ENCODE measurements at regions not wholly inside any gene's neighbourhood (a gene's known extent, or its start where the extent isn't known, plus 50 kb on each side); places are given as distances from the start of the nearest gene placed in this dataset.

DNA sequence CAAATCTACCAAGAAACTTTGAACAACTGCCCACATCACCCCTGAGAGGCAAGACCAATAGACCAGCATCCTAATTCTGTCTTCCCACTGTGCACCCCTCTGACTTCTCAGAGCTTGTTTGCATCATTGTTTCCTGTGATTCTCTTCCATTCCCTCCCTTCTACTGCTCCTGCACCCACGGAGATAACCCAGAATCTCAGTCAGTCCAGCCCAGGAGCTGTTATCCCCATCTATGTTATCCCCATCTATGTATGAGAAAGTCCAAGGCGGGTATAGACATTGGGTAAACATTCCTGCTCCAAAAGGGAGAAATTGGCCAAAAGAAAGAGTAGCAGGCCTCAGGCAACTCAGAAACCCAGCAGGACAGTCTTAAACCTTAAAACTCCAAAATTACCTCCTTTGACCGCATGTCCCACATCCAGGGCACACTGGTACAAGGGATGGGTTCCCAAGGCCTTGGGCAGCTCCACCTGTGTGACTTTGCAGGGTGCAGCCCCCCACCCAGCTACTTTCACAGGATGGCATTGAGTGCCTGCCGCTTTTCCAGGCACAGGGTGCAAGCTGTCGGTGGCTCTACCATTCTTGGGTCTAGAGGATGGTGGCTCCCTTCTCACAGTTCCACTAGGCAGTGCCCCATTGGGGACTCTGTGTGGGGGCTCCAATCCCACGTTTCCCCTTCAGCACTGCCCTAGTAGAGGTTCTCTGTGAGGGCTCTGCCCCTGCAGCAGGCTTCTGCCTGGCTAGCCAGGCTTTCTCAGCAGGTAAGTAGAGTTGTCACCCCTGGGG is 414.8 kb downstream of the NPHP4 start:
- no peak for DNase-seq (ENCODE audit: low read depth in 4 of 4, low spot score in 3 of 4)

DNA sequence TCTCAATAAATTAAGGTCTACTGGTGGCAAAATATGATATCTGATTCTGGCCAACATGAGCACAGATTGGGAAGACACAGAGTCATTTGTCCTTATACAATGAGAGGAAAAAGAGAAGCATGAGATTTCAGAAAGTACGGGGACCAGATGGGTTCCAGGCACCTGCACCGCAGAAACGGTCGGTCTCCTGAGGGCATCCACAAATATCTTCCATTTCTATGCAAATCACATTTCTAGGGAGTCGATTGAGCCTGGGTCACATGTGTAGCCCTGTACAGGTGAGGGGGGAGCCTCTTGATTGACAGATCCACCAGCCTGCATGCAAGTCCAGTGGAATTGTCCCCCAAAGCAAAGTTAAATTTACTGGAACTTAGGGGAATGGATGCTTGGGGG is 415.6 kb downstream of the NPHP4 start:
- DNase-seq (ENCODE audit: low read depth in 4 of 4, low spot score in 3 of 4): no peak

DNA sequence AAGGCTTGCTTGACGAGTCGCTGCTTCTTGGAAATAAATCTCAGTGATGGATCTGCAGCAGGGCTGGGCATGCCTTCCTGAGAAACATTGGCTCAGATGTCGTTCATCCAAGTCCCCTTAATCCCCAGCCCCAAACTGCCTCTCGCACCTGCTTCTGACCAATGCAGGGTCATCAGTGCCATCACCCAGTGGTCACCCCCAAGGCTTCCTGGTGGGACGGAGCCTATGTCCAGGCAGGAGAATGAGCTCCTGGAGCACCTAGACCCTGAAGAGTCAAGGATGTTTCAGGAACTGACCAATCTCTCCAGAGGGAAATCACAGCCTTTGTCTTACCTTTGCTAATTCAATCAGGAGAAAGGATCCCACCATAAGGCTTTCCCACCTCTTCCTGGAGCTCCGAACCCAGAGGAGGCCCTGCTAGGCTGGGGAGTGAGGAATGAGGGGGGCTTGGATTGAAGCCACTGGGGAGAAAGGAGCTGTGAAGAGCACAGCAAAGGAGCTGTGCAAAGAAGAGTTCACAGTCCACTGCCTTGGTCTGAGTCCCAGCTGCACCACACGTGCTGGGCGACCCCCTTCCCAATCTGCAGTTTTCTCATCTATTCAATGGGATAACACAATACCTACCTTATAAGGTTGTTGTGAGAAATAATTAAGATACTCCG is 416.1 kb downstream of the NPHP4 start:
- no peak for DNase-seq (ENCODE audit: low read depth in 4 of 4, low spot score in 3 of 4)

DNA sequence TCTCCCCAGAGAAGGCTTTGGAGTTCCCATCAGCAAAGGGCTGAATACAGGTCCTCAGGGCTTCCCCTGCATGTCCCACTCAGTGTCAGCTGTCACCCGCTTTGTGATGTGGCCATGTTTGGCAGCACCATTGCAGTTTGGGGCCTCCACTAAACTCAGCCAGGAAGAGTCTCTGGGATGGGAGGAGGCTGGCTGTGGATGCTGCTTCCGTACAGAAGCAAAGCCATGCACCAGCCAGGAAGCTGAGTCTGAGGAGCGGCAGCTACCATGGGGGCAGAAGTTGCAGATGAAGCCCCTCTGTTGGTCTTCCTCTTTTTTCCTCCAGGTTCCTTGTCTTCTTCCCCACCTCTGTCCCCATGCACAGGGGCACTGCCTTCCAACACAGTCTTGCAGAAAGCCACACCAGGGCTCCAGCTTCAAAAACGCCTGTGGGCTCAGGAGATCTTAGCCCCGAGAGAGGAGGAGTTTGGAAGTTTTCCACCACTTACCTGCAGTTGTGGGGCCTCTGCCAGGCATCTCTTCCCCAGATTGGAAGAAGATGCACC is 416.8 kb downstream of the NPHP4 start:
- DNase-seq (ENCODE audit: low read depth in 4 of 4, low spot score in 3 of 4): no peak

DNA sequence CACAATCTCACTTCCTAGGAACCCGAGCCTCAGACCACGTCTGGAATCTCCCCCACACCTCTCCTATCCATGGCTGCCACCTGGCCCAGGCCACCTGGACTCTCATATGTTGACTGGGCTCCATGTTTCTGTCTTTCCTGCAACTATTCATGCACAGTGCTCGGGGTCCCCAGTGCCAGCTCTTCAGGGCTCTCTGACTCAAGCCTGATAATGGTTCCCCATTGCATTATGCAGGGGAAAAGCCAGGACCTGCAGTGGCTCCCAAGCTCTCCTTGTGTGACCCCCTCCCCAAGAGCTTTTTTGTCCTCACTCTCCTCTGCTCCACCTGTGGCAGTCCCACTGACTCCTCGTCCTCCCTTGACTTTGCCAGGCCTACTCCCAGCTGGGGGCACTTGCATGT is 417.6 kb downstream of the NPHP4 start:
- no peak for DNase-seq (ENCODE audit: low read depth in 4 of 4, low spot score in 3 of 4)

DNA sequence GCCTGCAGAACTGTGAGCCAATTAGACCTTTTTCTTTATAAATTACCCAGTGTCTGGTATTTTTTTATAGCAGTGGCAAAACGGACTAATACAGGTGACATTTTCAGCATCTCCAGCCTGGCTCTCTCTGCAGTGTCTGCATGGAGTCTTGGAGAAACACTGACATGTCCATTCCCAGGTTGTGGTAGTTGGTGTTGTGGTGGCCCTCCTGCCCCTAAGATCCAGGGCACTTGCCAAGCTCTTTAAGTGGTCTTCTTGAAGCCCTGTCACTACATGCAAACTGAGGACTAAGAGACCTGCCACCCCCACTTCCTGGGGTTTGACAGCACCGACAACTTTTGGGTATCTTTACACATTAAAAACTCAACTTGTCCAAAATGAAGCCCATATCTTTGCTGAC is 419.4 kb downstream of the NPHP4 start:
- no peak for DNase-seq (ENCODE audit: low read depth in 4 of 4, low spot score in 3 of 4)

DNA sequence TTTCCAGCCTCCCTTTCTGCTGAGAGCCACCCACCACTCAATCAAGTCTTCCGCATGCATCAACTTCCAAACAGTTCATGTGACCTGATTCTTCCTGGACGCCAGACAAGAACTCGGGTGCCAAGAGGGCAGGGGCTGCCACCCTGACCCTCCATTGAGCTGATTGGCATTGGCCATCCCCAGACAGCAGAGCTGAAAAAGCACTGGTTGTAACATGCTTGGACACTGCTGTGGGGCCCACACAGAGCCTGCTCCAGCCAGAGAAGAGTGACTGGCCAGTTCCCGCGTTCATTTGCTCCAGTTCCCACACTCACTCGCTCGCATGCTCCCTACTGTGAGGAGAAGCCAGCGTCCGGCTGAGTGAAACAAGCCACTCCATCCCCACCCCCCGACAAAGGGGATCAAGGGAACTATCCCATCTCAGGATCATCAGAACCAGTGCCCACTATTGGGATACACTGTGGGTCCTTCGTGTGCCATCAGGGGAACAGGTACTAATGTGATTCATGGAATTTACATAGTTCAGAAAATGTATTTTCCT is 420.3 kb downstream of the NPHP4 start:
- DNase-seq (ENCODE audit: low read depth in 4 of 4, low spot score in 3 of 4): no peak

DNA sequence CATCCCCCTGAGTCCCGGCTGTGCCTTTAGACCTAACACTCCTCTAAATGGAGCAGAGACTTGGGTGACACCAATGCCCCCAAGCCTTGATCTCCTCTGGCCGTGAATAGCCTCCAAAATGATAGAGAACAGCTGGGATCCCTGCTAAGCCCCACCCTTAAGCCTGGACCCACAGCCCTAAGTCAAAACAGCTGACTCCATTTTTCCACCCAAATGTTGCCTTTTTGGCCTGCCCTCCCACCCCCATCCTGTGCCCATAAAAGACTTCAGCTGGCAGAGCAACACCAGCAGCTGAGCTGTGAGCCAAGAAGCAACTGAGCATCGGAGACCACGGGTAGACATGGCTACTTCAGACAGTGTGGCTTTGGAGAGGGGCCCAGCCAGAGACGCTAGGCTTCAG is 420.8 kb downstream of the NPHP4 start:
- no peak for DNase-seq (ENCODE audit: low read depth in 4 of 4, low spot score in 3 of 4)

DNA sequence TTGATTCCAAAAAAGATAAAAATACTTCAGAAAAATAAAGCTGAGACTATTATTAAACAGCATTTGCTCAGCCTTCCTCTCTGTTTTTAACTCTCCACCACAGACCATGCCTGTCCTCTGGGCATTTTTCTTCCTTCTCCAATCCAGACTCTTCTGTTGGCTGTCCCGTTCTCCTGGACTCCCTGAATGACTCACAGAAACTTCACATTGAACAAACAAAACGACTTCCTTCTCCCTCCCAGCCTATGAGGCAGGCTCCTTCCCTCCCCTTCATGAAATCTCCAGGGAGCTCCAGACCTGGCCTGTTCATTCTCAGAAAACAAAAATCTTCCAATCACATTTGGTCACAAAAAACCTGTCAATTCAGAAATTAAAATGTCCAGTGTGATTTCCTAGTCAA is 421.3 kb downstream of the NPHP4 start:
- no peak for DNase-seq (ENCODE audit: low read depth in 4 of 4, low spot score in 3 of 4)

DNA sequence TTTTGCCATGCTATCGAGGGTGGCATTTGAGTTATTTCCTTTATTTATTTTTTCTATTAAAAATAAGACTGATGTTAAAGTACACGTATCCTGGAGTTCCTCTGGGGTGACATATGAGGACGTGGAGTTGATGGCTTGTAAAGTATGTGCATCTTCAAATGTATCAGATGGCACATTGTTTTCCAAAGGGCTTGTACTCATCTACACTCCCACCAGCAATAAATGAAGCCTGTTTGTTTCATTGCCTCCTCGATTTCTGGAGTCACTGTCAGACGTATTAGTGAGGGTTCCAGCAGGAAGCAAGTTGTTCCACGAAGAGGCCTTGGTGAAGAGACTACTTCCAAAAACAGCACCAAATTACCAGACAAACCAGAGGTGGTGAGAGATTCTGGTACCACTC is 423.9 kb downstream of the NPHP4 start:
- DNase-seq (ENCODE audit: low read depth in 4 of 4, low spot score in 3 of 4): peak in 1 of 4 donors; percentile 21

DNA sequence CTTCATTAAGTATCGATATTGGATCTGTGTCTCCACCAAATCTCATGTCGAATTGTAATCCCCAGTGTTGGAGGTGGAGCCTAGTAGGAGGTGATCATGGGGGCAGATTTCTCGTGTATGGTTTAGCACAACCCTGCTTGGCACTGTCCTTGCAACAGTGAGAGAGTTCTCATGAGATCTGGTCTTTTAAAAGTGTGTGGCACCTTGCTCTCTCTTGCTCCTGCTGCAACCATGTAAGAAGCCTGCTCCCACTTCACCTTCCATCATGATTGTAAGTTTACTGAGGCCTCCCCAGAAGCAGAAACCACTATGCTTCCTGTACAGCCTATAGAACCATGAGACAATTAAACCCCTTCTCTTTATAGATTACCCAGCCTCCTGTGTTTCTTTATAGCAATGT is 424.4 kb downstream of the NPHP4 start:
- DNase-seq (ENCODE audit: low read depth in 4 of 4, low spot score in 3 of 4): no peak

DNA sequence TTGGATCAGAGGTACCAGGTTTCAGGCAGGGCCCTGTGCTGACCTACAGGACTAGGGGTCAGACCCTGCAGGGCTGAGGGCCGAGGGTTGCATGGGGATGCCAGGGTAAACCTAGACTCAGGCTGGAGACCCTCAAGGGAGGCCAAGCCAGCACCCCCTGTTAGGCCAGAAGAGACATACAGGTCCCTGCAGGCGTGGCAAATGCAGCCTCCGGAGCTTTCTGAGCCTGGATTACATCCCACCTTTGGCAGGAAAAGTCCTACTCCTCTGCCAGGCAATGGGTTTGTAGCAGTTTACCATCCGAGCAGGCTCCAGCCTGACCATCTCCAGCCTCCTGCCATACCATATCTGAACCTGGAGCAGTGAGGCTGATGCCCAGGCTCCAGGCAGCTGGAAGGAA is 425.3 kb downstream of the NPHP4 start:
- no peak for DNase-seq (ENCODE audit: low read depth in 4 of 4, low spot score in 3 of 4)

DNA sequence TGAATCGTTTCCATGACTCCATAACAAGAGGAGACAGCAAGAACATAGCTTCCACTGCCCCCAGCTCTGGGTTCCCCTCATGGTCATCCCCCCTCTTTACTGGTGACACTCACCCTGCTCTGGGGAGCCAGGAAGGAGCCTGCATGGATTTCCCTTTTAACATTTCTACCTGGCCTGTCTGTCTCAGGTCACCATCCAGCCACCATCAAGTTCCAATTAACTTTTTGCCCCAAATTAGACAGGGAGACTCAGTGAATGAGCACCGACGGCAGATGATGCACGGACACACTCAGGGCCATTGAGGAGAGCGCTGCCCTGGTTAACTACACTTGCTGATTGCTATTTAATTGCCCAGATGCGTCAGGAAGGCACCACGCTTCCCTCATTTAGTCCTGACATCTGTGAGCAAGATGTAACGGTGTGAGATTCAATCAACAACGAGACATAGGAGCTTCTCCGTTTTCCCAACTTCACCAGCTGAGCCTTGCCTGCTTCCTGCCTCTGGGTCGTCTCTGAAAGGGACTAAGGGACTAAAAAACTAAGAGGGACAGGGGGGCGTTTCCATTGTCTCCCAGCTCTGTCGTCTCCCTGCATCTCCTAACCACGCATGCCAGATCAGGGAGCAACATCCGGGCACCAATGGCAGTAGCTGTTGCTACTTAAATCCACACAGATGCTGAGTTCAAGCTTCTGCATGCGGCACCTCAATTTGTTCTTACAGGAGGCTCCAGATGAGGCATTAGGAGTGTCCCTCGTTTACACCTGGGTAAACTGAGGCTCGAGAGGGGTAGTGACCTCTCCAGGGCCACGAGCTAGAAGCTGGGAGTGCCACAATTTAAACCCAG is 426.7 kb downstream of the NPHP4 start:
- no peak for DNase-seq (ENCODE audit: low read depth in 4 of 4, low spot score in 3 of 4)

DNA sequence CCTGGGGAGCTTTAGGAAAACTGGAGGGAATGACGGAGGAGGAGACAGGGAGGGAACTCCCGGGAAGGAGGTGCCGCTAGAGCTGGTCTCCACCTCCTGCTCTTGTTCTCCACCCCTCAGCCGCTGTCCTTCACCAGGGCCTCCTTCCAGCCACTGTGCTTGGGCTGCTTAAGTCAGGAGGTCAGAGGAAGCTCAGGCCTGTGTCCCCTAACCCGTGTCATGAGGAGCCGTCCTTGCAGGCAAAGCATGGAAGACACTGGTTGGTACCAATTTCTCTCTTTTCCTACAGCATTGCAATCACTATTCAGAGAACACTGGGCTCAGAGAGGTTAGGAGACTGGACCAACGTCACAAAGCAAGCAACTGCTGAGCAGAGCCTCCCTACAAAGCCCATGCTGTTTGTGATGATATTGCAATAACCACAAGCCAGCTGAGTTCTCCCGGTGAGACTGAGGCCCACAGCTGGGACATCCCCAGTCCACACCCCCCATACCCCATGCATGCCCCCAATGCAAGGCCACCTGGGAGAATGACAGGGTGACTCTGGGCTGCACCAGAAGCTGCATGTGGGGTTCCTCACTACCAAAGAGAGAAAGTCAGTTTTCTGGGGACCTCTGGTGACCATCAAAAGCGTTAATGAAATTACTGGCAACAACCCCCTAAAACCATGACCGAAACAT is 427.5 kb downstream of the NPHP4 start:
- DNase-seq (ENCODE audit: low read depth in 4 of 4, low spot score in 3 of 4): no peak

DNA sequence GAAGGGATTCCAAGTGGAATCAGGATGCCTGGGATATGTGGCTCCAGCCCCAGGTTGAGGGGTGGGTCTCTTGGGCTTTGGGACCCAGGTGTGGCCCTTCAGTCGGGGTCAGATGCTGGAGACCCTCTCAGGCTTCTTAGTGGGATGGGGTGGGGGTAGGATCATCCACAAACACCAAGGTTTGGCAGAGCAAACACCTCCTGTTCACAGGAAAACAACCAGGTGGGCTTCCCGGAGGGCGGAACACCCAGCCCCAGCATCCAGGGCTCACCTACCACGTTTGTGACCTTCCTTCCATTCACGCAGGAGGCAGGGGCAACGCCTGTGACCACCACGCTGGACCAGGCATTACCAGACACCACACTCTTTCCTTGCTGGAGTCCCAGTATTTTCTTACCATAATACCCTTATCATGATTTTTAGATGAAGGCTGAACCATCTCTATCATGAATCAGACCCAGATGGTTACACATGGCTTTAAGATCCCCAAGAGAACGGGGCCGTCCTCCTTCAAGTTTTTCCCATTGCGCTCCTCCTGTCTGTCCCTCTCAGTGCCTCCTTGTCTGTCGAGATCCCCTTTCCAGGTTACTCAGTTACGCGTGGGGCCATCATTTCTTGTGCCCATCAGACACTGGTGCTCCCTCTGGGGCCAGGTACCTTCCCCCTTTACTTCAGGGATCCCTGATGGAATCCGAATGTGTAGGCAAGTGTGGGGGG is 428.2 kb downstream of the NPHP4 start:
- no peak for DNase-seq (ENCODE audit: low read depth in 4 of 4, low spot score in 3 of 4)

DNA sequence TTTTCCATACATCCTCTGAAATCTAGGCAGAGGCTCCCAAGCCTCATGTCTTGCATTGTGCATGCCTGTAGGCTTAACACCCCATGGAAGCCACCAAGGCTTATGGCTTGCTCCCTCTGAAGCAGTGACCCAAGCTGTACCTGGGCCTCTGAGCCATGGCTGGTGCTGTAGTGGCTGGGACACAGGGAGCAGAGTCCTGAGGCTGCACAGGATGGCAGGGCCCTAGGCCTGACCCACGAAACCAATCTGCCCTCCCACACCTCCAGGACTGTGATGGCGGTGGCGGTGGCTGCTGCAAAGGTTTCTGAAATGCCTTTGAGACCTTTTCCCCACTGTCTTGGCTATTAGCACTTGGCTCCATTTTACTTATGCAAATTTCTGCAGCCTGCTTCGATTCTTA is 429.5 kb downstream of the NPHP4 start:
- no peak for DNase-seq (ENCODE audit: low read depth in 4 of 4, low spot score in 3 of 4)

DNA sequence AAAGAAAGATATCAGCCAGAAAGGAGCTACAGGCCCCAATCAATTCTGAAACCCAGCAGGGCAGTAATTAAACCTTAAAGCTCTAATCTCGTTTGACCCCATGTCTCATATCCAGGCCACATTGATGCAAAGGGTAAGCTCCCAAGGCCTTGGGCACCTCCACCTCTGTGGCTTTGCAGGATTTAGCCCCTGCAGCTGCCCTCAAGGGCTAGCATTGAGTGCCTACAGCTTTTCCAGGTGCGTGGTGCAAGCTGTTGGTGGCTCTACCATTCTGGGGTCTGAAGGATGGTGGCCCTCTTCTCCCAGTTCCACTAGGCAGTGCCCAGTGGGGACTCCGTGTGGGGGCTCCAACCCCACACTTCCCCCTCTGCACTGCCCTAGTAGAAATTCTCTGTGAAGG is 429.9 kb downstream of the NPHP4 start:
- no peak for DNase-seq (ENCODE audit: low read depth in 4 of 4, low spot score in 3 of 4)

DNA sequence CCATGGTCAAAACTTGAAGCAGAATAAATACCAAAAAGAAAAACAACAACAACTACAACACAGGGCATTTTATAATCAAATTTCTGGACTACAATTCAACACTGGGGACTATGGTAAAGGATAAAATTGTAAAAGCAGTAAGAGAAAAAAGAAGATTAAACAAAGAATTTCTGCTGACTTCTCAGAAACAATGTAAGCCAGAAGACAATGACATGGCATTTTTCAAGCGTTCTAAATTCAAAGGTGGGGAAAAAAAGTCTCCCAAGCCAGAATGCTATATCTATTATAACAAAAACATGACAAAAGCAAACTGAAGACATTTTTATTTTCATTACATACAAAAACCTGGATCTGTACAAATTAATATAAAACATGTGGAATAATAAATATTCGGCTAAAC is 433.1 kb downstream of the NPHP4 start:
- DNase-seq (ENCODE audit: low read depth in 4 of 4, low spot score in 3 of 4): no peak

DNA sequence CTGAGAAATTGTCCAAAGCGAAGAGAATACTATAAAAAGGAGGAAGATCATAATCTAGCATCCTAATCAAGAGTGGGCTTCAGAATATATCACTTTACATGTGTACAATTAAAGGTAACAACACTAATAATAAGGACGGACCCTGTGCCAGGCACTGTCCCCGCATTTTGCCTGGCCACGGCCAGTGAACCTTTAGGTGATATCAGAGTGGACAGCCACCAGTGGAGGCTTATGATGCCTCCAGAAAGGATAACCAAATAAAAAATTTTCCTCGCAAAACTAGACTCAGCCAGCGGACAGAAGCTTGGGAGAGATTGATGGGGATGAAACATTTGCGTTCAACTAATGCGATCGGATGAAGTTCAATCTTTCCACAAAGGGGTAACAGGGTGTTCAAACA is 436.4 kb downstream of the NPHP4 start:
- DNase-seq (ENCODE audit: low read depth in 4 of 4, low spot score in 3 of 4): no peak

DNA sequence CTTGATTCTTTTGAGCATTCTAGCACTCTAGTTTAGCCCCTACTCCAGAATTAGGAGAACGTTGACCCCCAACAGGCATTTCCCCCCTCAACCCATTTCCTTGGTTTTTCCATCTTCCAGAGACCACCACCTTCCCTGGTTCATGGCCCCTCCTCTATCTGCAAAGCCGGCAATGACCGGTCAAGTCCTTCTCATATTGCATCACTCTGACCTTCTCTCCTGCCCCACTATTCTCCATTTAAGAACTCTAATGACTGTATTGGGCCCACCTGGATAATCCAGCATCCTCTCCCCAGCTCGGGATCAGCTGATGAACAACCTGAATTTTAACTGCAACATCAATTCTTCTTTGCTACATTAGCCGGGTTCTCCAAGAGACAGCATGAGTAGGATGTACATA is 437.4 kb downstream of the NPHP4 start:
- DNase-seq (ENCODE audit: low read depth in 4 of 4, low spot score in 3 of 4): no peak

Measured in left renal pelvis (tissue), 4 donors.